IMR-90 (cell line): ENCODE measurements at regions not wholly inside any gene's neighbourhood (a gene's known extent, or its start where the extent isn't known, plus 50 kb on each side); places are given as distances from the start of the nearest gene placed in this dataset.

Experiments
- ATAC-seq: fragments of 200-7000 bp; cut with Tn5 transposase; 2 replicates; pipeline ENCODE4 v1.9.1; 2020; ENCODE audit warnings: low read depth, mild to moderate bottlenecking, moderate library complexity
- BruUV-seq: library from RNA; stranded (reverse); fragments of 400-500 nt; replicated peaks from 2 replicates; lab custom pipeline; 2021; lab: Mats Ljungman, UMichigan
- CTCF ChIA-PET: fragments of 300-600 bp; formaldehyde crosslinking; extraction: SDS; loops from one replicate; lab custom pipeline; 2021; ENCODE audit warnings: antibody characterized with exemption; lab: Yijun Ruan, JAX
- POLR2A ChIA-PET: fragments of 300-600 bp; sonication (Branson Sonifier 250); formaldehyde crosslinking; loops from one replicate; lab custom pipeline; 2022; ENCODE audit warnings: antibody characterized with exemption; ENCODE audit not compliant: unreplicated experiment; lab: Charles Lee
- DNase-seq: peaks from one replicate; pipeline ENCODE4 v3.0.0; 2013
- H2AFZ ChIP-seq: replicated peaks from 2 replicates; pipeline ENCODE3; 2013; ENCODE audit warnings: low read length, mild to moderate bottlenecking; ENCODE audit not compliant: poor library complexity
- H2AK5ac ChIP-seq: 2 replicates; pipeline ENCODE4 v1.6.1; 2013; ENCODE audit warnings: low read depth, low read length, inconsistent platforms
- H2AK9ac ChIP-seq: replicated peaks from 2 replicates; pipeline ENCODE3; 2013; ENCODE audit warnings: mild to moderate bottlenecking, low read depth, low read length, moderate library complexity; ENCODE audit not compliant: poor library complexity
- H2BK120ac ChIP-seq: 2 replicates; pipeline ENCODE4 v1.6.1; 2013; ENCODE audit warnings: low read depth, low read length, inconsistent platforms
- H2BK15ac ChIP-seq: 3 replicates; pipeline ENCODE4 v1.6.1; 2013; ENCODE audit warnings: low read depth, low read length, inconsistent platforms
- H2BK20ac ChIP-seq: 2 replicates; pipeline ENCODE4 v1.6.1; 2013; ENCODE audit warnings: low read depth, mild to moderate bottlenecking, inconsistent platforms, low read length, moderate library complexity
- H2BK5ac ChIP-seq: 2 replicates; pipeline ENCODE4 v1.6.1; 2013; ENCODE audit warnings: mild to moderate bottlenecking, low read depth, low read length, inconsistent platforms; ENCODE audit not compliant: poor library complexity, severe bottlenecking
- H3K14ac ChIP-seq: replicated peaks from 2 replicates; pipeline ENCODE4 v1.6.1; 2013; ENCODE audit warnings: low read depth, low read length, inconsistent platforms
- H3K18ac ChIP-seq: 2 replicates; pipeline ENCODE4 v1.6.1; 2013; ENCODE audit warnings: low read depth, low read length, control low read depth
- H3K23ac ChIP-seq: 2 replicates; pipeline ENCODE4 v1.6.1; 2013; ENCODE audit warnings: low read depth, low read length, inconsistent platforms
- H3K27ac ChIP-seq: 2 replicates; pipeline ENCODE4 v1.5.1; 2013; ENCODE audit warnings: mild to moderate bottlenecking, control low read depth, low read length; ENCODE audit not compliant: insufficient read depth
- H3K27me3 ChIP-seq: 2 replicates; pipeline ENCODE4 v1.6.1; 2013; ENCODE audit warnings: low read length; ENCODE audit not compliant: control insufficient read depth, insufficient read depth
- H3K36me3 ChIP-seq: 2 replicates; pipeline ENCODE4 v1.6.1; 2013; ENCODE audit warnings: low read length, mixed read lengths; ENCODE audit not compliant: control insufficient read depth, insufficient read depth
- H3K4ac ChIP-seq: 2 replicates; pipeline ENCODE4 v1.6.1; 2013; ENCODE audit warnings: low read depth, low read length, inconsistent platforms
- H3K4me1 ChIP-seq: 2 replicates; pipeline ENCODE4 v1.6.1; 2013; ENCODE audit warnings: low read length, mixed read lengths; ENCODE audit not compliant: control insufficient read depth, insufficient read depth
- H3K4me2 ChIP-seq: 2 replicates; pipeline ENCODE4 v1.6.1; 2013; ENCODE audit warnings: low read depth, mild to moderate bottlenecking, control low read depth, low read length, moderate library complexity
- H3K4me3 ChIP-seq: 2 replicates; pipeline ENCODE4 v1.5.1; 2013; ENCODE audit warnings: low read depth, mild to moderate bottlenecking, control low read depth, low read length, moderate library complexity; ENCODE audit not compliant: insufficient read depth
- H3K56ac ChIP-seq: 2 replicates; pipeline ENCODE4 v1.6.1; 2013; ENCODE audit warnings: low read length, inconsistent platforms; ENCODE audit not compliant: insufficient read depth; ENCODE audit errors: extremely low read depth
- H3K79me1 ChIP-seq, 2 experiments: 2 replicates each; pipeline ENCODE4 v1.6.1; 2013; ENCODE audit warnings: low read length in 2 of 2, inconsistent platforms in 1 of 2, low read depth in 1 of 2
- H3K9ac ChIP-seq: 2 replicates; pipeline ENCODE4 v1.6.1; 2013; ENCODE audit warnings: low read depth, low read length, control low read depth
- H3K9me1 ChIP-seq: 2 replicates; pipeline ENCODE4 v1.6.1; 2013; ENCODE audit warnings: low read length, inconsistent platforms; ENCODE audit not compliant: insufficient read depth
- H3K9me3 ChIP-seq: 2 replicates; pipeline ENCODE4 v1.6.1; 2013; ENCODE audit warnings: low read length; ENCODE audit not compliant: control insufficient read depth, insufficient read depth
- H4K20me1 ChIP-seq: 2 replicates; pipeline ENCODE4 v1.6.1; 2013; ENCODE audit warnings: low read length, inconsistent platforms; ENCODE audit not compliant: insufficient read depth
- H4K5ac ChIP-seq: 2 replicates; pipeline ENCODE4 v1.6.1; 2013; ENCODE audit warnings: mild to moderate bottlenecking, low read depth, low read length, control low read depth
- H4K8ac ChIP-seq, 2 experiments: 2 replicates each; pipeline ENCODE4 v1.6.1; 2013; ENCODE audit warnings: low read depth in 2 of 2, low read length in 2 of 2, control low read depth in 1 of 2, inconsistent platforms in 1 of 2
- H4K91ac ChIP-seq: 2 replicates; pipeline ENCODE4 v1.6.1; 2013; ENCODE audit warnings: low read depth, low read length, inconsistent platforms; ENCODE audit not compliant: insufficient read depth
- CEBPB ChIP-seq: IDR thresholded peaks from 2 replicates; pipeline ENCODE4 v1.6.1; 2012; ENCODE audit warnings: low read depth, low read length, improper control_type of control experiment
- WGBS, 2 experiments: methylation state at CpG; one replicate each; pipeline versions ENCODE4 v1.1.5 to v1.1.7; 2013; ENCODE audit warnings: missing lambda C conversion rate in 2 of 2; ENCODE audit not compliant: insufficient read length in 1 of 2; ENCODE audit errors: extremely low coverage in 2 of 2; 5-methylcytosine and 5-hydroxymethylcytosine counted together
- dilution Hi-C: fragments of 300-500 bp; cut with HindIII; formaldehyde crosslinking; loops from one replicate; pipeline ENCODE4 v1.14.3; 2018; ENCODE audit warnings: low sequenced_read_pairs; ENCODE audit not compliant: unreplicated experiment
- in situ Hi-C: fragments of 300-500 bp; cut with MboI; formaldehyde crosslinking; loops from 3 replicates; pipeline ENCODE4 v1.14.3; 2019; ENCODE audit warnings: low sequenced_read_pairs, inconsistent platforms, mixed read lengths
- intact Hi-C: fragments of 100-400 bp; cut with micrococcal nuclease; formaldehyde crosslinking; loops from 2 replicates; pipeline ENCODE4 v1.10.0; 2022
- TF ChIP-seq, protein P1 (sequence below): fragments of 150-350 bp; IDR thresholded peaks from 2 replicates; pipeline ENCODE4 v1.6.1; 2017; ENCODE audit warnings: mild to moderate bottlenecking, antibody characterized with exemption, low read length, low read depth

- no peak overlapping the region for H3K9ac ChIP-seq
- intact Hi-C loops = no loop called here
- no peak for ATAC-seq
Measured at GRCh38 chr20:51950926-51951325, 148.6 kb upstream of the SALL4 start.

More at GRCh38 chr20:51950926-51951325, 148.6 kb upstream of the SALL4 start:
- H3K36me3 ChIP-seq = no peaks in the 10 kb centered on the region
- no peak overlapping the region for H2BK15ac ChIP-seq
- peak; percentile 88 for TF ChIP-seq CEBPB
- TF ChIP-seq, protein P1, sequence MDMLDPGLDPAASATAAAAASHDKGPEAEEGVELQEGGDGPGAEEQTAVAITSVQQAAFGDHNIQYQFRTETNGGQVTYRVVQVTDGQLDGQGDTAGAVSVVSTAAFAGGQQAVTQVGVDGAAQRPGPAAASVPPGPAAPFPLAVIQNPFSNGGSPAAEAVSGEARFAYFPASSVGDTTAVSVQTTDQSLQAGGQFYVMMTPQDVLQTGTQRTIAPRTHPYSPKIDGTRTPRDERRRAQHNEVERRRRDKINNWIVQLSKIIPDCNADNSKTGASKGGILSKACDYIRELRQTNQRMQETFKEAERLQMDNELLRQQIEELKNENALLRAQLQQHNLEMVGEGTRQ = no peak
- H3K56ac ChIP-seq = no peak overlapping the region
- no peak overlapping the region for H2AK9ac ChIP-seq
- H4K91ac ChIP-seq = no peak overlapping the region
- H3K9me3 ChIP-seq = no peaks in the 10 kb centered on the region
- H3K9me1 ChIP-seq = no peaks in the 10 kb centered on the region; the same call in 1 of the 2 replicates
- ChIA-PET POLR2A (no interaction called here), CTCF (interaction anchor here (0.5 kb wide), 1 partner anchor 15 kb away, joined by 3 read pairs; no protein-coding TSS in a partner anchor)
- no peak overlapping the region for H2AFZ ChIP-seq
- H3K14ac ChIP-seq = no peak overlapping the region
- H3K18ac ChIP-seq = no peak overlapping the region
- no peak overlapping the region for H3K4me2 ChIP-seq
- H3K4ac ChIP-seq = no peak overlapping the region
- no peak overlapping the region for H4K5ac ChIP-seq
- no TSS peak for BruUV-seq
- no CpG with 5 or more reads among the region's 4 CpGs for WGBS, 2 experiments
- H3K79me1 ChIP-seq = no peaks in the 10 kb centered on the region
- no peak overlapping the region for H3K4me3 ChIP-seq
- no peaks in the 10 kb centered on the region for H4K20me1 ChIP-seq
- no peaks in the 10 kb centered on the region; the same call in 1 of the 2 replicates for H3K27me3 ChIP-seq
- no peak overlapping the region for H3K23ac ChIP-seq
- H2BK20ac ChIP-seq = no peak overlapping the region
- H3K4me1 ChIP-seq = 0 out of 2 replicates have a peak, but pooled peaks cover 1% of the 10 kb centered on the region
- H3K27ac ChIP-seq = no peak overlapping the region
- no peak overlapping the region for H2BK5ac ChIP-seq
- dilution Hi-C loops = no loop called here
- DNase-seq = no peak
- in situ Hi-C loops = no loop called here
- H4K8ac ChIP-seq = no peak overlapping the region
- H2AK5ac ChIP-seq = no peak overlapping the region
- H2BK120ac ChIP-seq = no peak overlapping the region
